ENCODE measurements at regions not wholly inside any gene's neighbourhood (a gene's known extent, or its start where the extent isn't known, plus 50 kb on each side); places are given as distances from the start of the nearest gene placed in this dataset.
"Not testable (repeated sequence)": the region's sequence is repeated elsewhere in the genome, so short reads cannot be mapped to it uniquely, and the experiment has no call there.

DNA sequence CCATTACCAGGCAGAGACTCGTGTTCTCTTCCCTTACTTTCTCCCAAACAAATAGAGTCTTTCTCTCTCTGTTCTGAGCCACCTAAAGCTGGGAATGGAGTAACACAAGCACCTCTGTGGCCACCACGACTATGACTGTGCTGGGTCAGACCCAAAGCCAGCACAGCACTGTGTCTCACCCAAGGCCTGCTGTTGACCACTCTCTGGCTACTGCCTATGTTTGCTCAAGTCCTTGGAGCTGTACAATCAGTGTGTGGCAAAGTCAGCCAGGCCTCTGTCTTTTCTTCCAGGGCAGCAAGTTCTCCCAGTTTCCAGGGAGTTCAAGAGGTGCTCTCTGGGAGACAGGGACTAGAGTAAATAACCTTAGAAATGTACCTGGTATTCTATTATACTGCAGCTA is 239.4 kb downstream of the FAM47A start:
- no peak overlapping the region for H3K9ac ChIP-seq (ENCODE audit: low read length)
- H3K4me2 ChIP-seq (ENCODE audit: low read length) = no peak overlapping the region
- no peaks in the 10 kb centered on the region for H3K27me3 ChIP-seq (ENCODE audit: insufficient read depth, low read depth, low read length)
- no peak overlapping the region for H3K4me3 ChIP-seq (ENCODE audit: low read length)
- no peaks in the 10 kb centered on the region for H3F3A ChIP-seq (ENCODE audit: insufficient read depth, low read length, poor library complexity, severe bottlenecking)
- H3K36me3 ChIP-seq (ENCODE audit: insufficient read depth, low read length) = no peaks in the 10 kb centered on the region
- no peaks in the 10 kb centered on the region for H3K9me2 ChIP-seq (ENCODE audit: insufficient read depth, low read length)
- no peaks in the 10 kb centered on the region for H4K20me1 ChIP-seq (ENCODE audit: insufficient read depth)
- no peak overlapping the region for H2AFZ ChIP-seq (ENCODE audit: low read depth, low read length)
- no peak overlapping the region for H3K27ac ChIP-seq (ENCODE audit: low read length)
- no peaks in the 10 kb centered on the region for H3K9me3 ChIP-seq (ENCODE audit: low read length)
- no peaks in the 10 kb centered on the region for H3K79me2 ChIP-seq (replicated peaks; ENCODE audit: insufficient read depth, low read length)
- TF ChIP-seq SMC3 (conservative IDR thresholded peaks at IDR 0.05; ENCODE audit: poor library complexity) (no peak), TAF1 (IDR thresholded peaks at IDR 0.05; ENCODE audit: low read depth) (no peak), EP300 (conservative IDR thresholded peaks at IDR 0.05; ENCODE audit: poor library complexity, severe bottlenecking) (no peak), RAD21 (conservative IDR thresholded peaks at IDR 0.05) (no peak), POLR2AphosphoS5 (IDR thresholded peaks at IDR 0.05) (no peak), MXI1 (conservative IDR thresholded peaks at IDR 0.05; ENCODE audit: poor library complexity, severe bottlenecking) (no peak), EZH2 (IDR thresholded peaks at IDR 0.05; ENCODE audit: borderline replicate concordance, insufficient read depth, low read length, poor library complexity, severe bottlenecking) (no peak)
- TF ChIP-seq, protein P1, sequence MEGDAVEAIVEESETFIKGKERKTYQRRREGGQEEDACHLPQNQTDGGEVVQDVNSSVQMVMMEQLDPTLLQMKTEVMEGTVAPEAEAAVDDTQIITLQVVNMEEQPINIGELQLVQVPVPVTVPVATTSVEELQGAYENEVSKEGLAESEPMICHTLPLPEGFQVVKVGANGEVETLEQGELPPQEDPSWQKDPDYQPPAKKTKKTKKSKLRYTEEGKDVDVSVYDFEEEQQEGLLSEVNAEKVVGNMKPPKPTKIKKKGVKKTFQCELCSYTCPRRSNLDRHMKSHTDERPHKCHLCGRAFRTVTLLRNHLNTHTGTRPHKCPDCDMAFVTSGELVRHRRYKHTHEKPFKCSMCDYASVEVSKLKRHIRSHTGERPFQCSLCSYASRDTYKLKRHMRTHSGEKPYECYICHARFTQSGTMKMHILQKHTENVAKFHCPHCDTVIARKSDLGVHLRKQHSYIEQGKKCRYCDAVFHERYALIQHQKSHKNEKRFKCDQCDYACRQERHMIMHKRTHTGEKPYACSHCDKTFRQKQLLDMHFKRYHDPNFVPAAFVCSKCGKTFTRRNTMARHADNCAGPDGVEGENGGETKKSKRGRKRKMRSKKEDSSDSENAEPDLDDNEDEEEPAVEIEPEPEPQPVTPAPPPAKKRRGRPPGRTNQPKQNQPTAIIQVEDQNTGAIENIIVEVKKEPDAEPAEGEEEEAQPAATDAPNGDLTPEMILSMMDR (IDR thresholded peaks at IDR 0.05; ENCODE audit: poor library complexity, severe bottlenecking) = no peak
- TF ChIP-seq, protein P2, sequence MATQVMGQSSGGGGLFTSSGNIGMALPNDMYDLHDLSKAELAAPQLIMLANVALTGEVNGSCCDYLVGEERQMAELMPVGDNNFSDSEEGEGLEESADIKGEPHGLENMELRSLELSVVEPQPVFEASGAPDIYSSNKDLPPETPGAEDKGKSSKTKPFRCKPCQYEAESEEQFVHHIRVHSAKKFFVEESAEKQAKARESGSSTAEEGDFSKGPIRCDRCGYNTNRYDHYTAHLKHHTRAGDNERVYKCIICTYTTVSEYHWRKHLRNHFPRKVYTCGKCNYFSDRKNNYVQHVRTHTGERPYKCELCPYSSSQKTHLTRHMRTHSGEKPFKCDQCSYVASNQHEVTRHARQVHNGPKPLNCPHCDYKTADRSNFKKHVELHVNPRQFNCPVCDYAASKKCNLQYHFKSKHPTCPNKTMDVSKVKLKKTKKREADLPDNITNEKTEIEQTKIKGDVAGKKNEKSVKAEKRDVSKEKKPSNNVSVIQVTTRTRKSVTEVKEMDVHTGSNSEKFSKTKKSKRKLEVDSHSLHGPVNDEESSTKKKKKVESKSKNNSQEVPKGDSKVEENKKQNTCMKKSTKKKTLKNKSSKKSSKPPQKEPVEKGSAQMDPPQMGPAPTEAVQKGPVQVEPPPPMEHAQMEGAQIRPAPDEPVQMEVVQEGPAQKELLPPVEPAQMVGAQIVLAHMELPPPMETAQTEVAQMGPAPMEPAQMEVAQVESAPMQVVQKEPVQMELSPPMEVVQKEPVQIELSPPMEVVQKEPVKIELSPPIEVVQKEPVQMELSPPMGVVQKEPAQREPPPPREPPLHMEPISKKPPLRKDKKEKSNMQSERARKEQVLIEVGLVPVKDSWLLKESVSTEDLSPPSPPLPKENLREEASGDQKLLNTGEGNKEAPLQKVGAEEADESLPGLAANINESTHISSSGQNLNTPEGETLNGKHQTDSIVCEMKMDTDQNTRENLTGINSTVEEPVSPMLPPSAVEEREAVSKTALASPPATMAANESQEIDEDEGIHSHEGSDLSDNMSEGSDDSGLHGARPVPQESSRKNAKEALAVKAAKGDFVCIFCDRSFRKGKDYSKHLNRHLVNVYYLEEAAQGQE (IDR thresholded peaks at IDR 0.05; ENCODE audit: borderline replicate concordance) = no peak

DNA sequence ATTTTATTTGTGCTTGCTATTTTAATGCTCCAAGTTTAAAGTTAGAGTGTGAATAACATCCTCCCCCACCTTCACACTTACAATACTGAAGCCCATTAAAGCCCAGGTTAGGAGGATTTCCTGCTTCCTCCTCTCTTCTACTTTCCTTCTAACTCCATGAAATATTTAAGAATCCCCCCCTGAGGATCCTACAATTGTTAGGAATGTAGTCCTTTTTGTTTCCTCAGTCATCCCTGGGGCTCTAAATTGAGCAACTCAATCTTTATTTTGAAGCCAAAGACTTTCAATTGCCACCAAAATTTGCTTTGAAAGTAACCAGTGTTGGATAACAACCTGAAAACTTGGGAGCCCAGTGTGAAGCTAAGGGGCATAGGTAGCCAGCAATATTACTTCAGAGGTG is 276.9 kb downstream of the FAM47A start:
- Histone ChIP-seq H3K9ac (ENCODE audit: low read length) (no peak overlapping the region), H3K27ac (ENCODE audit: low read length) (no peak overlapping the region), H3K36me3 (ENCODE audit: insufficient read depth, low read length) (no peaks in the 10 kb centered on the region), H3K27me3 (ENCODE audit: insufficient read depth, low read depth, low read length) (no peaks in the 10 kb centered on the region), H4K20me1 (ENCODE audit: insufficient read depth) (no peaks in the 10 kb centered on the region), H3K4me3 (ENCODE audit: low read length) (no peak overlapping the region), H3K9me3 (ENCODE audit: low read length) (no peaks in the 10 kb centered on the region), H2AFZ (ENCODE audit: low read depth, low read length) (no peak overlapping the region), H3K9me2 (ENCODE audit: insufficient read depth, low read length) (no peaks in the 10 kb centered on the region), H3K79me2 (replicated peaks; ENCODE audit: insufficient read depth, low read length) (no peaks in the 10 kb centered on the region), H3F3A (ENCODE audit: insufficient read depth, low read length, poor library complexity, severe bottlenecking) (no peaks in the 10 kb centered on the region), H3K4me2 (ENCODE audit: low read length) (no peak overlapping the region)
- TF ChIP-seq, protein P1 (IDR thresholded peaks at IDR 0.05; ENCODE audit: poor library complexity, severe bottlenecking) = no peak
- TF ChIP-seq, protein P2 (IDR thresholded peaks at IDR 0.05; ENCODE audit: borderline replicate concordance) = no peak
- no peak for TF ChIP-seq EP300 (conservative IDR thresholded peaks at IDR 0.05; ENCODE audit: poor library complexity, severe bottlenecking)
- no peak for TF ChIP-seq RAD21 (conservative IDR thresholded peaks at IDR 0.05)
- TF ChIP-seq POLR2AphosphoS5 (IDR thresholded peaks at IDR 0.05) = no peak
- TF ChIP-seq MXI1 (conservative IDR thresholded peaks at IDR 0.05; ENCODE audit: poor library complexity, severe bottlenecking) = no peak
- TF ChIP-seq SMC3 (conservative IDR thresholded peaks at IDR 0.05; ENCODE audit: poor library complexity) = no peak
- no peak for TF ChIP-seq TAF1 (IDR thresholded peaks at IDR 0.05; ENCODE audit: low read depth)
- no peak for TF ChIP-seq EZH2 (IDR thresholded peaks at IDR 0.05; ENCODE audit: borderline replicate concordance, insufficient read depth, low read length, poor library complexity, severe bottlenecking)

DNA sequence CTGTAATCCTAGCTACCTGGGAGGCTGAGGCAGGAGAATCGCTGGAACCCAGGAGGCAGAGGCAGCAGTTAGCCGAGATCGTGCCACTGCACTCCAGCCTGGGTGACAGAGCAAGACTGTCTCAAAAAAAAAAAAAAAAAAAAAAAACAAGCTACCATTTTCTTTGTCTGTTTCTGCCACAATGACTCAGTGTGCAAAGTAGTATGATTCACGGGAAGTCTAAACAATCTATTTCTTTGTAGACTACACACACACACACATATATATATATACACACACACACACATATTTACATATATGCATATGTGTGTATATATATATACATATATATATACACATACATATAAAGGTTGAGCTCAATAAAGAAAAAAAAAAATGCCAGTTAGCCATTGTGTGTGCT is 280.0 kb downstream of the FAM47A start:
- not testable (repeated sequence) for H3F3A ChIP-seq (ENCODE audit: insufficient read depth, low read length, poor library complexity, severe bottlenecking); H3K9ac ChIP-seq (ENCODE audit: low read length); H3K4me2 ChIP-seq (ENCODE audit: low read length); H3K27ac ChIP-seq (ENCODE audit: low read length); H3K79me2 ChIP-seq (replicated peaks; ENCODE audit: insufficient read depth, low read length); H4K20me1 ChIP-seq (ENCODE audit: insufficient read depth); H3K36me3 ChIP-seq (ENCODE audit: insufficient read depth, low read length); H3K9me2 ChIP-seq (ENCODE audit: insufficient read depth, low read length); H2AFZ ChIP-seq (ENCODE audit: low read depth, low read length); H3K4me3 ChIP-seq (ENCODE audit: low read length); H3K27me3 ChIP-seq (ENCODE audit: insufficient read depth, low read depth, low read length); H3K9me3 ChIP-seq (ENCODE audit: low read length)
